ENCODE measurements at regions not wholly inside any gene's neighbourhood (a gene's known extent, or its start where the extent isn't known, plus 50 kb on each side); places are given as distances from the start of the nearest gene placed in this dataset.

DNA sequence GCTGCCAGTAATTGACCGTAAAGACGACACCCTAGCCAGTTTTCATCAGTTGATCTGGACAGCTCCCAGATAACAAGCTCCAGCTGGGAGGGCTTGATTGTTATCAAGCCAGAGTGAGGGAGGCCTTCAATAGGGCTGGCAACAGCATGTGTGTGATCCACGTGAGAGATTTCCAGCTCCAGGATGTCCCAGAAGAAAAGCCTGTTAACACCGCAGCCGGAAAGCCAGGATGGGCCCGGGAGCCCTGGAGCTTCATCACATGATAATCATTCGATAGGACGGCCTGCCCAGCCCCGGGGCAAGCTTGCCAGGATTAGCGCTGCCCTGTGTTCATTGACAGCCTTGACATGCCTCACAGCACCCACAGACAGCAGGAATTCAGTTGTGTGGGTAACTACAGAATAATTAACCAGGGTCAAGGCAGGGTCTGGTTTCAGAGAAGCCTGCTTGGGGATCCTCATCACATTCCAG, 182.5 kb downstream of the C1D start (continued):
- TF ChIP-seq RXRA (CRISPR knock-in tag; IDR thresholded peaks at IDR 0.05) (no peak), NFE2 (CRISPR knock-in tag; IDR thresholded peaks at IDR 0.05) (no peak), ZBTB42 (CRISPR knock-in tag; IDR thresholded peaks at IDR 0.05) (no peak), ZBTB25 (CRISPR knock-in tag; IDR thresholded peaks at IDR 0.05) (no peak), KDM3A (CRISPR knock-in tag; IDR thresholded peaks at IDR 0.05; ENCODE audit: low read depth) (no peak), GFI1 (CRISPR knock-in tag; IDR thresholded peaks at IDR 0.05; ENCODE audit: borderline replicate concordance) (no peak), SMAD9 (CRISPR knock-in tag; IDR thresholded peaks at IDR 0.05) (no peak), ZFY (CRISPR knock-in tag; IDR thresholded peaks at IDR 0.05) (no peak)
- TF ChIP-seq, protein P1, sequence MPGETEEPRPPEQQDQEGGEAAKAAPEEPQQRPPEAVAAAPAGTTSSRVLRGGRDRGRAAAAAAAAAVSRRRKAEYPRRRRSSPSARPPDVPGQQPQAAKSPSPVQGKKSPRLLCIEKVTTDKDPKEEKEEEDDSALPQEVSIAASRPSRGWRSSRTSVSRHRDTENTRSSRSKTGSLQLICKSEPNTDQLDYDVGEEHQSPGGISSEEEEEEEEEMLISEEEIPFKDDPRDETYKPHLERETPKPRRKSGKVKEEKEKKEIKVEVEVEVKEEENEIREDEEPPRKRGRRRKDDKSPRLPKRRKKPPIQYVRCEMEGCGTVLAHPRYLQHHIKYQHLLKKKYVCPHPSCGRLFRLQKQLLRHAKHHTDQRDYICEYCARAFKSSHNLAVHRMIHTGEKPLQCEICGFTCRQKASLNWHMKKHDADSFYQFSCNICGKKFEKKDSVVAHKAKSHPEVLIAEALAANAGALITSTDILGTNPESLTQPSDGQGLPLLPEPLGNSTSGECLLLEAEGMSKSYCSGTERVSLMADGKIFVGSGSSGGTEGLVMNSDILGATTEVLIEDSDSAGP (CRISPR knock-in tag; IDR thresholded peaks at IDR 0.05; ENCODE audit: borderline replicate concordance) = no peak

DNA sequence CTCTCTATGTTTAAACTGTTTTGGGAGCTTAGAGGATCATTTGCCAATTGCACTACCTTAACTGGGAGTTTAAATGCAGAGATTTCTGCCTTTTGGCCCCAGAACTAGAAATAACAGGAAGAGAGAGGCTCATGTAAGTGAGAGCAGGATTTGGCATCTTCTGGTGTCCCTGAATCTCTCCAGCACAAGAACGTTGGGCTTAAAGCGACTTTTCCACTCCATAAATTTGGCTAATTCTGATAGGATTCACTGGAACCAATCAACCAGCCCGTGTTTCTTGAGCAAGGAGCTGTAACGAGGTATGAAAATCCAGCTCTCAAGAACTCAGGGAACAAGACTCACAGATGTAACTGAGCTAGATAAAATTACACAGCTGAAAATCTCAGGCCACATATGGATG, 181.0 kb downstream of the C1D start:
- 21% methylated on average over 4 of the region's 4 CpGs for WGBS (ENCODE audit: low lambda C conversion rate)
- CTCF ChIA-PET (ENCODE audit: low intra/inter-chr PET ratio, low total read pairs) = no interaction called here
- Histone ChIP-seq H3K79me2 (ENCODE audit: insufficient read depth, low read length) (no peaks in the 10 kb centered on the region), H3K36me3 (replicated peaks in 1 of 2; ENCODE audit: control insufficient read depth in 1 of 2, insufficient read depth in 2 of 2, low read length in 2 of 2) (no peaks in the 10 kb centered on the region), H3K27ac (ENCODE audit: extremely low read length, insufficient read depth, low read length) (no peak overlapping the region), H3K9ac (ENCODE audit: insufficient read depth, low read depth, low read length) (no peak overlapping the region), H3K27me3 (ENCODE audit: control insufficient read depth in 1 of 2, insufficient read depth in 2 of 2, low read length in 2 of 2) (no peaks in the 10 kb centered on the region), H3K4me1 (ENCODE audit: insufficient read depth, low read length) (no peaks in the 10 kb centered on the region), H3K4me3 (replicated peaks in 1 of 3; ENCODE audit: insufficient read depth in 1 of 3, low read depth in 2 of 3, low read length in 3 of 3) (no peak overlapping the region), H3K4me2 (ENCODE audit: low read depth, low read length) (no peak overlapping the region), H3K9me3 (ENCODE audit: low read length) (no peaks in the 10 kb centered on the region), H4K20me1 (ENCODE audit: insufficient read depth, low read length) (no peaks in the 10 kb centered on the region), H2AFZ (ENCODE audit: low read length) (no peak overlapping the region)
- in situ Hi-C loops (cut with HindIII; ENCODE audit: extremely low pct_ligation_motif_present, low pct_unique_long_range_greater_than_20kb) = no loop called here
- FAIRE-seq (no peak), ATAC-seq (no peak), DNase-seq (ENCODE audit: low spot score) (no peak)
- intact Hi-C loops (cut with micrococcal nuclease; ENCODE audit: unreplicated experiment) = no loop called here
- no TSS peak for BruUV-seq (replicated peaks)
- POLR2A ChIA-PET = no interaction called here
- TF ChIP-seq ZNF225 (CRISPR knock-in tag; IDR thresholded peaks at IDR 0.05) (no peak), ATF6 (CRISPR knock-in tag; conservative IDR thresholded peaks at IDR 0.05) (no peak), ZSCAN20 (CRISPR knock-in tag; IDR thresholded peaks at IDR 0.05; ENCODE audit: borderline replicate concordance) (no peak), PRMT3 (CRISPR knock-in tag; IDR thresholded peaks at IDR 0.05; ENCODE audit: borderline replicate concordance, low read depth) (no peak), ZNF460 (CRISPR knock-in tag; IDR thresholded peaks at IDR 0.05; ENCODE audit: borderline replicate concordance) (no peak), ZZZ3 (CRISPR knock-in tag; IDR thresholded peaks at IDR 0.05; ENCODE audit: borderline replicate concordance) (no peak)
- TF ChIP-seq, protein P2, sequence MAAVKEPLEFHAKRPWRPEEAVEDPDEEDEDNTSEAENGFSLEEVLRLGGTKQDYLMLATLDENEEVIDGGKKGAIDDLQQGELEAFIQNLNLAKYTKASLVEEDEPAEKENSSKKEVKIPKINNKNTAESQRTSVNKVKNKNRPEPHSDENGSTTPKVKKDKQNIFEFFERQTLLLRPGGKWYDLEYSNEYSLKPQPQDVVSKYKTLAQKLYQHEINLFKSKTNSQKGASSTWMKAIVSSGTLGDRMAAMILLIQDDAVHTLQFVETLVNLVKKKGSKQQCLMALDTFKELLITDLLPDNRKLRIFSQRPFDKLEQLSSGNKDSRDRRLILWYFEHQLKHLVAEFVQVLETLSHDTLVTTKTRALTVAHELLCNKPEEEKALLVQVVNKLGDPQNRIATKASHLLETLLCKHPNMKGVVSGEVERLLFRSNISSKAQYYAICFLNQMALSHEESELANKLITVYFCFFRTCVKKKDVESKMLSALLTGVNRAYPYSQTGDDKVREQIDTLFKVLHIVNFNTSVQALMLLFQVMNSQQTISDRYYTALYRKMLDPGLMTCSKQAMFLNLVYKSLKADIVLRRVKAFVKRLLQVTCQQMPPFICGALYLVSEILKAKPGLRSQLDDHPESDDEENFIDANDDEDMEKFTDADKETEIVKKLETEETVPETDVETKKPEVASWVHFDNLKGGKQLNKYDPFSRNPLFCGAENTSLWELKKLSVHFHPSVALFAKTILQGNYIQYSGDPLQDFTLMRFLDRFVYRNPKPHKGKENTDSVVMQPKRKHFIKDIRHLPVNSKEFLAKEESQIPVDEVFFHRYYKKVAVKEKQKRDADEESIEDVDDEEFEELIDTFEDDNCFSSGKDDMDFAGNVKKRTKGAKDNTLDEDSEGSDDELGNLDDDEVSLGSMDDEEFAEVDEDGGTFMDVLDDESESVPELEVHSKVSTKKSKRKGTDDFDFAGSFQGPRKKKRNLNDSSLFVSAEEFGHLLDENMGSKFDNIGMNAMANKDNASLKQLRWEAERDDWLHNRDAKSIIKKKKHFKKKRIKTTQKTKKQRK (IDR thresholded peaks at IDR 0.05; ENCODE audit: low read length) = no peak
